ENCODE measurements at regions not wholly inside any gene's neighbourhood (a gene's known extent, or its start where the extent isn't known, plus 50 kb on each side); places are given as distances from the start of the nearest gene placed in this dataset.

DNA sequence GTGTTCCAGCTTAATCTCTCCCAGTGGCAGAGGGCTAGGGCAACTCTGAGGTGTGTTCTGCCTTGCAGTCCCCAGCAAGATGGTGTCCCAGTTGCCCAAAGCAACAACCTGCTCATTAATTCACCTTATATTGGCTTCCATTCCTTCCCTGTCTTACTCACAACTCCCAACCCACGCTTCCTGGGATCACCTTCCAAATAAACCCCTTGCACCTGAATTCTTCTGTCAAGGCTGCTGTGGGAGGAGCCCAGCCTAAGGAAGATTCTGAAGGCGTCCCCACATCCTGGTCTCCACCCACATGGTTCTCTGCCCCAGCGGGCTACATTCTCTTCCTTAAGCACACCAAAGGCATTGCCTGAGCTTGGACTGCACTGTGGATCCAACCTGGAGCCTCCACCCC lies 116.6 kb upstream of the MAFB start:
- intact Hi-C loops (cut with micrococcal nuclease; ENCODE audit: unreplicated experiment), result no loop called here
- Histone ChIP-seq H3K4me1 (ENCODE audit: control insufficient read depth, insufficient read depth, low read length) (no peaks in the 10 kb centered on the region), H3K27ac (ENCODE audit: low read length) (no peak overlapping the region), H3K4me3 (ENCODE audit: low read depth in 2 of 2, low read length in 2 of 2) (no peak overlapping the region), H3K27me3 (ENCODE audit: control insufficient read depth, insufficient read depth, low read length) (peaks cover 15% of the 10 kb centered on the region), H3K9me3 (ENCODE audit: control insufficient read depth, insufficient read depth, low read depth, low read length) (no peaks in the 10 kb centered on the region), H3K36me3 (ENCODE audit: control insufficient read depth, insufficient read depth, low read length) (no peaks in the 10 kb centered on the region)
- no peak for ATAC-seq
- POLR2A ChIA-PET, result no interaction called here
- BruUV-seq (replicated peaks), result no TSS peak
- in situ Hi-C loops (cut with HindIII; ENCODE audit: low pct_unique_long_range_greater_than_20kb, low sequenced_read_pairs), result no loop called here
- TF ChIP-seq POLR2AphosphoS5 (IDR thresholded peaks at IDR 0.05; ENCODE audit: low read depth, low read length), result no peak
- TF ChIP-seq, protein P1, sequence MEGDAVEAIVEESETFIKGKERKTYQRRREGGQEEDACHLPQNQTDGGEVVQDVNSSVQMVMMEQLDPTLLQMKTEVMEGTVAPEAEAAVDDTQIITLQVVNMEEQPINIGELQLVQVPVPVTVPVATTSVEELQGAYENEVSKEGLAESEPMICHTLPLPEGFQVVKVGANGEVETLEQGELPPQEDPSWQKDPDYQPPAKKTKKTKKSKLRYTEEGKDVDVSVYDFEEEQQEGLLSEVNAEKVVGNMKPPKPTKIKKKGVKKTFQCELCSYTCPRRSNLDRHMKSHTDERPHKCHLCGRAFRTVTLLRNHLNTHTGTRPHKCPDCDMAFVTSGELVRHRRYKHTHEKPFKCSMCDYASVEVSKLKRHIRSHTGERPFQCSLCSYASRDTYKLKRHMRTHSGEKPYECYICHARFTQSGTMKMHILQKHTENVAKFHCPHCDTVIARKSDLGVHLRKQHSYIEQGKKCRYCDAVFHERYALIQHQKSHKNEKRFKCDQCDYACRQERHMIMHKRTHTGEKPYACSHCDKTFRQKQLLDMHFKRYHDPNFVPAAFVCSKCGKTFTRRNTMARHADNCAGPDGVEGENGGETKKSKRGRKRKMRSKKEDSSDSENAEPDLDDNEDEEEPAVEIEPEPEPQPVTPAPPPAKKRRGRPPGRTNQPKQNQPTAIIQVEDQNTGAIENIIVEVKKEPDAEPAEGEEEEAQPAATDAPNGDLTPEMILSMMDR (IDR thresholded peaks at IDR 0.05), result no peak
- TF ChIP-seq REST (IDR thresholded peaks at IDR 0.05; ENCODE audit: insufficient read depth in 1 of 2, low read depth in 2 of 2, low read length in 1 of 2), result no peak
- no peak for TF ChIP-seq SIN3A (IDR thresholded peaks at IDR 0.05; ENCODE audit: borderline replicate concordance, insufficient read depth, low read depth, low read length)
- TF ChIP-seq TCF7L2 (IDR thresholded peaks at IDR 0.05; ENCODE audit: low read depth, low read length), result no peak
- DNase-seq (ENCODE audit: low read depth, low spot score), result no peak
- CTCF ChIA-PET, result no interaction called here

- Histone ChIP-seq H3K27ac (ENCODE audit: low read length) (no peak overlapping the region), H3K36me3 (ENCODE audit: control insufficient read depth, insufficient read depth, low read length) (no peaks in the 10 kb centered on the region), H3K4me1 (ENCODE audit: control insufficient read depth, insufficient read depth, low read length) (no peaks in the 10 kb centered on the region), H3K9me3 (ENCODE audit: control insufficient read depth, insufficient read depth, low read depth, low read length) (no peaks in the 10 kb centered on the region), H3K27me3 (ENCODE audit: control insufficient read depth, insufficient read depth, low read length) (peaks cover 15% of the 10 kb centered on the region), H3K4me3 (ENCODE audit: low read depth in 2 of 2, low read length in 2 of 2) (no peak overlapping the region)
- ChIA-PET POLR2A (no interaction called here), CTCF (no interaction called here)
- in situ Hi-C loops (cut with HindIII; ENCODE audit: low pct_unique_long_range_greater_than_20kb, low sequenced_read_pairs) (no loop called here), intact Hi-C loops (cut with micrococcal nuclease; ENCODE audit: unreplicated experiment) (no loop called here)
- TF ChIP-seq, protein P1 (IDR thresholded peaks at IDR 0.05), result no peak
- no peak for TF ChIP-seq POLR2AphosphoS5 (IDR thresholded peaks at IDR 0.05; ENCODE audit: low read depth, low read length)
- no peak for TF ChIP-seq TCF7L2 (IDR thresholded peaks at IDR 0.05; ENCODE audit: low read depth, low read length)
- TF ChIP-seq REST (IDR thresholded peaks at IDR 0.05; ENCODE audit: insufficient read depth in 1 of 2, low read depth in 2 of 2, low read length in 1 of 2), result no peak
- no peak for TF ChIP-seq SIN3A (IDR thresholded peaks at IDR 0.05; ENCODE audit: borderline replicate concordance, insufficient read depth, low read depth, low read length)
- DNase-seq (ENCODE audit: low read depth, low spot score) (no peak), ATAC-seq (no peak)
- no TSS peak for BruUV-seq (replicated peaks)
These were observed 118.1 kb upstream of the MAFB start for GRCh38 chr20:40806929-40807820.

Measured in Panc1 (cell line).